ENCODE measurements at regions not wholly inside any gene's neighbourhood (a gene's known extent, or its start where the extent isn't known, plus 50 kb on each side); places are given as distances from the start of the nearest gene placed in this dataset.

DNA sequence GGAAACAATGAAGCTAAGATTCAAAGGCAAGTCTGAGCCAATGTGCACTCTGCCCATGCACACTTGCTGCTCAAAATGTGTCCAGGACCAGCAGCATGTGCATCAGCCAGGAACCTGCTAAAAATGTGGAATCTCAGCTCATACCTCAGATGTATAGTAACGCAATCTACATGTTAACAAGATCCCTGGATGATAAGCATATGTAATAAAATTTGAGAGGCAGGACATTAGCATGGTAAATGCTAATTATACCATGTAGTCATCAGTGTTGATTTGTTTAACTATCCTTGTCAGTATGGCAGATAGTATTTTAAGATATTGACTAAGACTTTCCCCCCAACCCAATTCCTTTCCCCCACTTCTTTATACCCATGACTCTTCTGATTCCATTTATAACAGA is 379.6 kb downstream of the TOX3 start:
- H4K20me1 ChIP-seq (ENCODE audit: insufficient read depth, low read length), result no peaks in the 10 kb centered on the region
- DNase-seq (ENCODE audit: insufficient read length, low spot score, missing footprints), result no peak
- no peak overlapping the region for H3K4me3 ChIP-seq (ENCODE audit: insufficient read depth, low read length)
- no peak overlapping the region for H3K27ac ChIP-seq (ENCODE audit: low read depth, low read length)
- no peaks in the 10 kb centered on the region for H3K36me3 ChIP-seq (ENCODE audit: insufficient read depth, low read length)
- H3K4me2 ChIP-seq (ENCODE audit: insufficient read depth, low read length), result no peak overlapping the region
- peaks cover 2% of the 10 kb centered on the region for H3K9me3 ChIP-seq (ENCODE audit: low read depth, low read length)
- no peaks in the 10 kb centered on the region for H3K27me3 ChIP-seq (ENCODE audit: insufficient read depth, low read length)
- H2AFZ ChIP-seq (ENCODE audit: low read length), result no peak overlapping the region
- H3K4me1 ChIP-seq (ENCODE audit: insufficient read depth, low read length), result no peaks in the 10 kb centered on the region
- TF ChIP-seq, protein P1, sequence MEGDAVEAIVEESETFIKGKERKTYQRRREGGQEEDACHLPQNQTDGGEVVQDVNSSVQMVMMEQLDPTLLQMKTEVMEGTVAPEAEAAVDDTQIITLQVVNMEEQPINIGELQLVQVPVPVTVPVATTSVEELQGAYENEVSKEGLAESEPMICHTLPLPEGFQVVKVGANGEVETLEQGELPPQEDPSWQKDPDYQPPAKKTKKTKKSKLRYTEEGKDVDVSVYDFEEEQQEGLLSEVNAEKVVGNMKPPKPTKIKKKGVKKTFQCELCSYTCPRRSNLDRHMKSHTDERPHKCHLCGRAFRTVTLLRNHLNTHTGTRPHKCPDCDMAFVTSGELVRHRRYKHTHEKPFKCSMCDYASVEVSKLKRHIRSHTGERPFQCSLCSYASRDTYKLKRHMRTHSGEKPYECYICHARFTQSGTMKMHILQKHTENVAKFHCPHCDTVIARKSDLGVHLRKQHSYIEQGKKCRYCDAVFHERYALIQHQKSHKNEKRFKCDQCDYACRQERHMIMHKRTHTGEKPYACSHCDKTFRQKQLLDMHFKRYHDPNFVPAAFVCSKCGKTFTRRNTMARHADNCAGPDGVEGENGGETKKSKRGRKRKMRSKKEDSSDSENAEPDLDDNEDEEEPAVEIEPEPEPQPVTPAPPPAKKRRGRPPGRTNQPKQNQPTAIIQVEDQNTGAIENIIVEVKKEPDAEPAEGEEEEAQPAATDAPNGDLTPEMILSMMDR (IDR thresholded peaks at IDR 0.05; ENCODE audit: extremely low read depth, low read depth, low read length), result no peak
- H3K79me2 ChIP-seq (ENCODE audit: insufficient read depth, low read length), result no peaks in the 10 kb centered on the region

DNA sequence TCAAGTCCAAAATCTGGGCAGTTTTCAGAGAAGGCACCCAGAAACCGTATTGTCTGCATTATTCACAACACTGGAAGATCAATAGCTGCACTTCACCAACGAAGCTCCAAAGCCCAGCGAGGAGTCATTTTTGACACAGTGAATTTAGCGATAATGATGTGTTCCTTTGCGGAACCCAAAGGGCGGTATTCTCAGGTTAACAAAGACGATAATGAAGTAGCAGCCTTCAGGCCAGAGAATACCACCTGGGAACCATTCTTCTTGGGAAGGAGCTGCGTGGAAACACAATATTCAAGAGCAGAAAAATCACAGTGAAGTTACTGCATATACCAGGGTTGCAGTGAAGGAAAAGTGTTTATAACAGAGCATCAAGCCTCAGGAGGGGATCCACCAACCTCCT is 381.0 kb downstream of the TOX3 start:
- H3K9me3 ChIP-seq (ENCODE audit: low read depth, low read length), result peaks cover 2% of the 10 kb centered on the region

DNA sequence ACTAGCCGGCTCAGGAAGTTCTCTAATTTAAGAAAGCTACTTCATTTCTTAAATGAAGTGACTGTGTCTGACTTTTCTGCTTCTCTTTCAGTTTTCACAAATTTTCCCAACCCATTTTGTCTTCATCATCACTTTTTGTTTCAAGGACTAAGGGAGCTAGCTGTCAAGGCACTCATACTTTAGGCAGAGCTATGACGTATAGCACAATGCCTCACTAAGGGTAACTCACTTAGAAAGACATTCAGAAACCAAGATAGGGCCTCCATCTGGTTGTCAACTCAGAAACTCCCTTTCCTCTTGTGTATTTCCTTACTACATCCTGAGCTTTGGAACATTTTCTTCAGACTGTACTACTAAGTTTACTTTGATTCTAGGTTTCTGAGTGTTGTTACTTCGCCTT is 397.9 kb downstream of the TOX3 start:
- Histone ChIP-seq H3K9me3 (ENCODE audit: low read depth, low read length) (no peaks in the 10 kb centered on the region), H3K27me3 (ENCODE audit: insufficient read depth, low read length) (no peaks in the 10 kb centered on the region), H3K36me3 (ENCODE audit: insufficient read depth, low read length) (no peaks in the 10 kb centered on the region), H3K79me2 (ENCODE audit: insufficient read depth, low read length) (no peaks in the 10 kb centered on the region), H3K4me2 (ENCODE audit: insufficient read depth, low read length) (no peak overlapping the region), H3K4me3 (ENCODE audit: insufficient read depth, low read length) (no peak overlapping the region), H3K27ac (ENCODE audit: low read depth, low read length) (no peak overlapping the region), H4K20me1 (ENCODE audit: insufficient read depth, low read length) (no peaks in the 10 kb centered on the region), H3K4me1 (ENCODE audit: insufficient read depth, low read length) (no peaks in the 10 kb centered on the region), H2AFZ (ENCODE audit: low read length) (no peak overlapping the region)
- no peak for DNase-seq (ENCODE audit: insufficient read length, low spot score, missing footprints)
- TF ChIP-seq, protein P1 (IDR thresholded peaks at IDR 0.05; ENCODE audit: extremely low read depth, low read depth, low read length), result no peak

More for the DNA sequence above, 381.0 kb downstream of the TOX3 start:
- Histone ChIP-seq H4K20me1 (ENCODE audit: insufficient read depth, low read length) (no peaks in the 10 kb centered on the region), H3K4me2 (ENCODE audit: insufficient read depth, low read length) (no peak overlapping the region), H3K4me1 (ENCODE audit: insufficient read depth, low read length) (no peaks in the 10 kb centered on the region), H3K79me2 (ENCODE audit: insufficient read depth, low read length) (no peaks in the 10 kb centered on the region), H3K27ac (ENCODE audit: low read depth, low read length) (no peak overlapping the region), H3K27me3 (ENCODE audit: insufficient read depth, low read length) (no peaks in the 10 kb centered on the region), H3K36me3 (ENCODE audit: insufficient read depth, low read length) (no peaks in the 10 kb centered on the region), H3K4me3 (ENCODE audit: insufficient read depth, low read length) (no peak overlapping the region), H2AFZ (ENCODE audit: low read length) (no peak overlapping the region)
- TF ChIP-seq, protein P1 (IDR thresholded peaks at IDR 0.05; ENCODE audit: extremely low read depth, low read depth, low read length), result no peak
- DNase-seq (ENCODE audit: insufficient read length, low spot score, missing footprints), result no peak

DNA sequence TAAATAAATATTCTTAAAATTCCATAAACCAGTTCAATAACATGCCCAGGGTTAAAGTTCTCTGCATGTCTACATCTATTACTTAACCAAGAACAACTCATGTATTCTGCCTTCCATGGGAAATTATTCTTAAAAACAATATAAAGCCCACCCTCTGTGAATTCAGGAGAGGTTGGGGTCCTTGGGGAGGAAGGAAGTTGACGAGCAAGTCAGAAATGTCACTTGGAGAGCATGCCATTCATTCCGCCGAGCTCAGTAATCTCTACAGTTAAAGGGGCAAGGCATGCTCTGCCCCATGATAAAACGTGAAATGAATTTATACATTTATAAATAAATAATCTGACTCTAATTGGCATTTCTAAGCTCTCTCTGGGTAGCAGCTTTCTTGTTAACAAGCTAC is 405.1 kb downstream of the TOX3 start:
- Histone ChIP-seq H3K4me3 (ENCODE audit: insufficient read depth, low read length) (no peak overlapping the region), H3K79me2 (ENCODE audit: insufficient read depth, low read length) (no peaks in the 10 kb centered on the region), H2AFZ (ENCODE audit: low read length) (no peak overlapping the region), H3K36me3 (ENCODE audit: insufficient read depth, low read length) (no peaks in the 10 kb centered on the region), H3K27ac (ENCODE audit: low read depth, low read length) (no peak overlapping the region), H3K4me1 (ENCODE audit: insufficient read depth, low read length) (no peaks in the 10 kb centered on the region), H4K20me1 (ENCODE audit: insufficient read depth, low read length) (no peaks in the 10 kb centered on the region), H3K4me2 (ENCODE audit: insufficient read depth, low read length) (no peak overlapping the region), H3K27me3 (ENCODE audit: insufficient read depth, low read length) (no peaks in the 10 kb centered on the region), H3K9me3 (ENCODE audit: low read depth, low read length) (no peaks in the 10 kb centered on the region)
- no peak for DNase-seq (ENCODE audit: insufficient read length, low spot score, missing footprints)
- TF ChIP-seq, protein P1 (IDR thresholded peaks at IDR 0.05; ENCODE audit: extremely low read depth, low read depth, low read length), result no peak
